GM21367 (cell line): ENCODE measurements at regions not wholly inside any gene's neighbourhood (a gene's known extent, or its start where the extent isn't known, plus 50 kb on each side); places are given as distances from the start of the nearest gene placed in this dataset.
"Not testable (repeated sequence)": the region's sequence is repeated elsewhere in the genome, so short reads cannot be mapped to it uniquely, and the experiment has no call there.

Experiments used
- ATAC-seq: cut with Tn5 transposase; IDR thresholded peaks from one replicate; pipeline ENCODE4 v1.9.1; 2021; ENCODE audit not compliant: unreplicated experiment

DNA sequence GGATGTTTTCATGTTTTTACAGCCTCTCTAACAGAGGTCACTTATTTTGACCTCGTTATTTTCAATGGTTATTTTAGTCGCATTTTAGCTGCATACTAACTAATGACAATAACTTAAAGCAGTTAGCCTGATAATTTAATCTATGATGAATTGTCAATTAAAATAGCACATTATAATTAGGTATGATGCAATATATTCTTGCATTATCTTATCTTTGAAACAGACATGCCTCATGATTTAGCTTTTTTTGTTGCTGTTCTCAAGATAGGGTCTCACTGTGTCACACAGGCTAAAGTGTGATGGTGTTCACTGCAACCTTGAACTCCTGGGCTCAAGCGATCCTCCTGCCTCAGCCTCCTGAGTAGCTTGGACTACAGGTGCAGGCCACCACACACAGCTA is 126.4 kb downstream of the KBTBD2 start:
- ATAC-seq: no peak

DNA sequence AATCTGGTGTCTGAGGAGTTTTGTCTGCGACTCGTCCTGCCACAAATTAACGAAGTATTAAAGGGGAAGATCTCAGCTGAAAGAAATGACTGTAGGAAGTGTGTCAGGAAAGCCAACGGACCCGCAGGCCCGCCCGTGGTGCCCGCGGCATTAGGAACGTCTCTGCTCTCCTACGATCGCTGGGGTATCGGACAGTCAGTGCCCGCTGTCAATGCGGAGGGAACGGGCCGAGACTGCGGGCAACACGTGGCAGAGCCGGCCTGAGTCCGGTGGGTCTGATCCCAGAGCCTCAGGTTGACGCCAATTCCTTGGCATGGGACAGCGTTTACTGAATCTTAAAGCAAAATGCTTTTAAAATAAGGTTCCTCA is 128.7 kb downstream of the KBTBD2 start:
- no peak for ATAC-seq

DNA sequence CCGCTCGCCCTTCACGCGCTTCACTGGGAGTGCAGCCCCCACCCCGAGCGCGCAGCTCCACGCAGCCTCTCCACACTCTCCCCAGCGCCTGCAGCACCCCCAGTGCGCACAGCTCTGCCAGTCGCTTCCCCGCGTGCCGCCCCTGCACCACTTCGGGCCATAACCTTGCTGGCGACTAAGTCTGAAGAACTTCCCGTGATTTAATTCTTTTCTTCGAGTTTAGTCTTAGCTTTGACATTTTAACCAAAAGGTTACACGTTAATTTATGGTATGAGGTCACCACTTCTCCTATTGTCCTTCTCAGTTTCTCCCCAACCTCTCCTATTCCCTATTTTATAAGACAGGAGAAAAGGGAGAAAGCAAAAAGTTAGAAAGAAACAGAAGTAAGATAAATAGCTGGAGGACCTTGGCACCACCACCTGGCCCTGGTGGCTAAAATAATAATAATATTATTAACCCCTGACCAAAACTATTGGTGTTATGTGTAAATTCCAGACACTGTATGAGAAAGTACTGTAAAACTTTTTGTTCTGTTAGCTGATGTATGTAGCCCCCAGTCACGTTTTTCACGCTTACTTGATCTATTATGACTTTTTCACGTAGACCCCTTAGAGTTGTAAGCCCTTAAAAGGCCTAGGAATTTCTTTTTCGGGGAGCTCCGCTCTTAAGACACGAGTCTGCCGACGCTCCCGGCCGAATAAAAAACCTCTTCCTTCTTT is 129.2 kb downstream of the KBTBD2 start:
- ATAC-seq: not testable (repeated sequence)

DNA sequence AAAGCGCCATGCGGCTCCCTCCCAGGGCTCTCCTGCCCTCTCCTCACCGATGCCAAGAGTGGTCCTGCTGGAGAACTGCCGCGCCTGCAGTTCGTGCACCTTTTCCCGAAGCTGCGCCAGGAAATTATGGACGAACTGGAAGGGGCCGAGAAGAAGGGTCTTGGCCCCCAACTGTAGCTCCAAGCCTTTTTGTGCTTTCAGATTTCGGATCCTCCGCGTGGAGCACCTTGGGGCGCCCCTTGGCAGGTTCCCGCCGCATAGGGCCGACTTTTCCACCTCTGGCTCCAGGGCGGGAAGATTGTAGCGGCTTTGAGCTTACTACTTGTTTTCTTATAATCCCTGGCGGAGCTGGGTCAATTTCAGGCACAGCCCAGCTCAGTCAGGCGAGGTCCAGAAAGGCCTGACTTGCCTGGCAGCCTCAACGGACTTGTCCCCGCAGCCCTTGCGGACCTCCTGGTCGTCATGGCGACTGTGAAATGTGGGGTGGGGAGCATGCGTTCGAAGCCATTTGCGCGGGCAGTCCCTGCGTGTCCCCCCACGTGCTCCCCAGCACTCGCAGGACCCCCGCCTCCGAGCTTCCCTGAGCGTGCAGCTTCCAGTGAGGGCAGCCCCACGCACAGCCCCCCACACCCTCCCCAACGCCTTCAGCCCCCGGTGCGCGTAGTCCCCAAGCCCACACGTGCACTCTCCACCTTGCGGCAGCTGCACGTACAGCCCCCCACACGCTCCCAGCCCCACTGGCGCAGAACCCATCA is 129.9 kb downstream of the KBTBD2 start:
- no peak for ATAC-seq

DNA sequence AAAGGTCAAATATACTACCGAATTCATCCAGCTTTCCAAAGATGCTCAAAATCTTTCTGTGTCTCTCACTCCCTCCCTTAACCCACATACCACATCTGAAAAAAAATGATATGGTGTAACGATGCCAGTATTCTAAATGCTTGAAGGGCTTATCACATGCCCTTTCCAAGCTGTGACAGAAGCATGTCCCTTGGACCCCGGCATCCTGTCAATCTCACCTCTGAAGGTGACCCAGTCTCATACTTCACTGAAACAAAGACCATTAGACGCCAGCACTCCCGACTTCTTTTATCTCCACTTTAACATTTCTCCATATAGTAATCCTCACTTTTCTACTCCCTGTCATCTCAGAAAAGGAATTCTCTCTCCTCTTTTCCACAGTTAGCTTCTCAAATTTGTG is 130.8 kb downstream of the KBTBD2 start:
- not testable (repeated sequence) for ATAC-seq

DNA sequence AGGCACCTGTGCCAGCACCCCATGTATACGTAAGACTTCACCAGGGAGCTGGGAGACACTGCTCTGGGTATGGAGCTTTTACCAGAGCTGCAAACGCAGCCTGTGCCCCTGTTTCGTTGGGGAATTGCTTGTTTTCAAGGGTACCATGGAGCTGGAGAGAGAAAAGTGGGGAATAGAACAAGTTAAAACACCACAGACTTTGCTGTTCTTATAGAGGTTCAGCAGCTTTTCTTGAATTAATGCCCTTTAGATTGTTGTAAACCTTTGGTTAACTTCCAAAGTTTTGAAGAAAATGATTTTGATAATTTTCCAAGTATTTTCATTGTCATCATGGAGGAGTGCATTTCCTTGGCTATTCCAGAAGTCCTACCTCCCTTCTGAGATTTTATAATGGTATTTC is 131.7 kb downstream of the KBTBD2 start:
- ATAC-seq: not testable (repeated sequence)

DNA sequence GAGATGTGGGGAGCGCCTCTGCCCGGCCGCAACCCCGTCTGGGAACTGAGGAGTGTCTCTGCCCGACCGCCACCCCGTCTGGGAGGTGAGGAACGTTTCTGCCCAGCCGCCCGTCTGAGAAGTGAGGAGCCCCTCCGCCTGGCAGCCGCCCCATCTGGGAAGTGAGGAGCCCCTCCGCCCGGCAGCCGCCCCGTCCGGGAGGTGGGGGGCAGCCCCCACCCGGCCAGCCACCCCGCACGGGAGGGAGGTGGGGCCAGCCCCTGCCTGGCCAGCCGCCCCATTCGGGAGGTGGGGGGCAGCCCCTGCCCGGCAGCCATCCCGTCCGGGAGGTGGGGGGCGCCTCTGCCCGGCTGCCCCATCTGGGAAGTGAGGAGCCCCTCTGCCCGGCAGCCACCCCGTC is 137.7 kb downstream of the KBTBD2 start:
- not testable (repeated sequence) for ATAC-seq

DNA sequence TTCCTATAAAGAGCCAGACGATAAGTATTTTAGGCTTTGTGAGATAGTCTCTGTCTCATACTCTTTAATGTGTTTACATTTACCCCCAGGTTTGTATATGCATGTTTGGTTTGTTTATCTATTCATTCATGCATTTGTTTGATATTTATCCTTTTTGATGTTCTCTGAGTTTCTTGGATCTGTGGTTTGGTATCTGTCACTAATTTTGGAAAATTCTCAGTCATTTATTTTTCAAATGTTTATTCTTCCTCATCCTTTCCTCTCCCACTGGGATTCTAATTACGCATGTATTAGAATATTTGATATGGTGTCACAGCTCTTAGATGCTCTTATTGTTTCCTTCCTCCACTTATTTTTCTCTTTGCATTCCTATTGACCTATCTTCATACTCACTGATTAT is 143.2 kb downstream of the KBTBD2 start:
- ATAC-seq: not testable (repeated sequence)

DNA sequence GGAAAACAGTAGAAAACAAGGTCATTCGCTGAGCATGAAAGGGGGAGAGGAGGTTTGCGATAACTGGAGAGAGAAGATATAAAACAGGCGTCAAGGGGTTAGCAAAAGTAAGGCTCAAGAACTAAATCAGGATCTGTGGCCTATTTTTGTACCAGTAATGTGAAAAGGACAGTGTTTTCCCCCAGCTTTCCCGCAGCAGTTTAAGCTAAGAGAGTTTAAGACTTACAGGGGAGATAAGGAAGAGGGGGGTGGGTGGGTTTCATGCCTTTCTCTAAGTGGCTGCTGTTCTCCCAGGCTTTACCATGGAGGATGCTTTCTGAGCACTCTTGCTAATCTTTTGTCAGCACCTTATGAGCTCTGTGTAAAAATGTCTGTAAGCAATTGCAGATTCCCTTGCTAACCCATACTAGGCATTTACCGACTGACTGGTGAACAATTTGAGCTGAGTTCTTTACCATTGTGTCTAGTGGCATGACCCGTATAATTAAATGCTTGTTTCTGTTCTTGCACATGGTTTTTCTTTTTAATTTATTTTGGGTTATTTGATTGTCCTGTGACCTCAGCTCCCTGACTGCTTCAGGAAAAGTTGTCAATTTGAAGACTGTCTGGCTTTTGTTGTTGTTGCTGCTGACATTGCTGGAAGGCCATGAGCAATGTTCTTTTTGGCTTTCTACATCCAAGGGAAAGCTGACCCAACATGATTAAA is 144.0 kb downstream of the KBTBD2 start:
- not testable (repeated sequence) for ATAC-seq

DNA sequence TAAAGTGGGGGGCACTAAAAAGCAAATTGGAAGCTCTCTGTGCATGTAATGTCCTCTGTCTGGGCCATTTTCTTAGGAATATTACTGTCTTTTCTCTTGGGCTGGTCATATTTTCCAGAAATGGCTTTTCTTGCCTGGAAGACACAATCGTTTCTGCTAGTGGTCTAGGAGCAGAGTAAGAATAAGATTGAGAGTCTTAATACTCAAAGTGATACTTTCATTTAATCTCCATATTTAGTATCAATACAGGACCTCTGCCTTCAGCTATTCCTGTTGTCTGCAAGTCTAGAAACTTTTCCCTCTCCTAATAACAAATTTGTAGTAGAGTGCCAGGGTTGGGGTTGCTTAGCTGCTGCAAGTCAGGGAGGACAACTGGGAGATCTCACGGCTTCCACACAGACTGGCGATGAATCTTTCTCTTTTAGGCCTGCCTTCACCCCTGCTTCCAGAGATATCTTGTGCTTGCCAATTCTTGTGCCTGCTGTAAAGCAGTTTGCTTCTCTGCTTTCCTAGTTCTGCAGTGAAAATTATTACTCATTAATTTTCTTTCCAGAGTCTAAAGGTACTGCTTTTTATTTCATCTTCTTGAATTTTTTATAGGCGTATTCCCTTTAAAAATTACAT is 149.6 kb downstream of the KBTBD2 start:
- not testable (repeated sequence) for ATAC-seq

DNA sequence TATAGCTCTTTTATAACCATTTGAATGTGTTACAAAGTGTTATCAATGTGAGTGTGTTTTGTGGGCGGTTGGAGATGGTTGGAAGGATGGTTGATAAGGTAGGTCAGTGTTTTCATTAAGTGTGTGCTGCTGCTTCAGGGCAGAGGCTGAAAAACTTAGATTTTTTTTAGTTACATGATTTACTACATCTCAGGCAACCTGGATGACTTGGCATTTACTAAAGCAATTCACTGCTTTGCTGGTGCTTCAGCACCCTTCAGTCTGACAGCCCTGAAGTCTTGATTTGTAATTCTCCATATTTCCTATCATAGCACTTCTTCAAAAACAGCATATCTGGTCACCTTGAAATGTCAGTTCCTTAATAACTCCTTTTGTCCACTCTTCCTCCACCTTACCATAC is 151.8 kb downstream of the KBTBD2 start:
- ATAC-seq: not testable (repeated sequence)

DNA sequence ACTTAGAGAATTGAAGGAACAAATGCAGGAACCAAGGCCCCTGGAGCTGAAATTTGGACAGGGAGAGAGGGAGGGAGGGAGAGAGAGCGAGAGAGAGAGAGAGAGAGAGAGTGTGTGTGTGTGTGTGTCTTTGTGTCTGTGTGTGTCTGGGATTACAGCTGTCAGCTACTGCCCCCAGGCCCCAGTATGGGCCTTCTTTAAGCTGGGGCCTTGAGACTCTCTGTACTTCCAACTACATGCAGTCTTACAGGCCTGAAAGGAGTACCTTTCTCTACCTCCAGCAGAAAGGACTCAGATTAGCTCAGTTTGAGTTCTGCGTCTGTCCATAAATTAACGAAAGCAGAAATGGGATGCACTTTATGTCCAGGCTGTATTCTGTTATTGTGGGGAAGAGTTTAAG is 153.2 kb downstream of the KBTBD2 start:
- ATAC-seq: not testable (repeated sequence)

DNA sequence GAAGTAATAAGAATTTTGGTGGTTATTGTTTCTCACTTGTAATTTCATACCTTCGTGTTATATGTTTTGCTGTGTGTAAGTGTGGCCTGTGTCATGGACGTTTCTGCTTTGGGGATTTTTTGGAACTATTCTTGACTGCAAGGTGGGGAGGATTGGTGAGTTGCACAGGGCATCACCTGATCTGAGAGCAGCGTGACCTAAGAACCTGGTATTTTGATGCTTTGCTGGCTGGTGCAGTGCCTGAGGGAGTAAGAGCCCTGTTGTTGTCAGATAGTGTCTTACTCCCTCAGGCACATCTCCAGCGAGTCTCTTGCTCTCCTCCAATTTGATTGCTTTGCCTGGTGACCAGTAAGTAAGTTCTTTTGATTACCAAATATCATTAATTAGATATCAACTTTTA is 158.8 kb downstream of the KBTBD2 start:
- ATAC-seq: not testable (repeated sequence)

DNA sequence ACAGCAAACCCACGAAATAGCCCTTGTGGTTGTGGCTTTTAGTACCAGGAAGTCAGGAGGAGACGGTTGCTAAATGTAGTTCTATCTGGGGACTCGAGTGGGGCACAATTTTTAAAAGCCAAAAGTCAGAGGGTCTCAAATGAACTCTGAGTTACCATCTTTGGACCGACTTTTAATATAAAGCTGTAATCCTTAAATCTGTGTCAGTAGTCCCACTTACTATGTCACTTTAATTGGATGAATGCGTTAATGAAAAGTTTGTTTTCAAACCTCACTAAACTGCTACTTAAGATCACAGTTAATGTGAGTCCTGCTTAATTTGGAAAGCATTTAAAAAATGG is 162.3 kb downstream of the KBTBD2 start:
- not testable (repeated sequence) for ATAC-seq

DNA sequence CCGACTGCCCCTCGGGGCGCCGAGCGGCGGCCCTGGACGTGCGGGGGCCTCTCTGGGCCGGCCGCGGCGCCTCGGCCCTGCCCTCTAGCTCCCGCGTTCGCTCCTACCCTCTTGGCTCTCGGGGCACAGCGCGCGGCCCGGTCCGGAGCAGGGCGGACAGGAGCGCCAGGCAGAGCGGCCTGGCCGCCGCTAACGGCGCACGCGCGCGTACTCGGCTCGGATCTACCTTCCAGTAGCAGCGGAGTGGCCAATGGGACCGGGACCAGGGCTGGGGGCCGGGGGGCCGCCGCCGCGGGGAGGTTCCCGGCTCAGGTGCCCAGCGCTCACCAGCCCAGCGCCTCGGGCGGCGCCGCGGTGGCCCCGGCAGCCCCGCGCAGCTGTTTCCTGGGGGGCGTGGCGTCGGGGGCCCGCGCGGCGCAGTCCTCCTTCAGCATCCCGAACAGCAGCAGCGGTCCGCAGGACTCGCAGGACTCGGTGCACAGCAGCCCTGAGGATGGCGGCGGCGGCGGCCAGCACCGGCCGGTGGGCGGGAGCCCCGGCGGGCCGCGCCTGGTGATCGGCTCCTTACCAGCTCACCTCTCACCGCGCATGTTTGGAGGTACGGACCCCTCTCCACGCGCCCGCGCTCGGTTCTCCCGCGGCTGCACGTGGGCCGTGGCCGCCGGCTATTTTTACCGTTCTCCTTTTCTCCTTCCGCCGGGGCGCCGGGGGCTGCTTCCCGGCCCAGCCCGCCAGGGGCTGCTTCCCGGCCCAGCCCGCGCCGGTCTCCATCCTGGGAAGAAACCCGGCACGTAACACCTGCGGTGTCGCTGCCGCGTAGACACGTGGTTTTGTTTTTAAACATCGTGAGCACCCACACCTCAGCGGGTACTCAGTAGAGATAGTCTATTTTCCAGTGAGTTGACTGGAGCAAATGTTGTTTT is 162.9 kb downstream of the KBTBD2 start:
- ATAC-seq: peak; percentile 63

DNA sequence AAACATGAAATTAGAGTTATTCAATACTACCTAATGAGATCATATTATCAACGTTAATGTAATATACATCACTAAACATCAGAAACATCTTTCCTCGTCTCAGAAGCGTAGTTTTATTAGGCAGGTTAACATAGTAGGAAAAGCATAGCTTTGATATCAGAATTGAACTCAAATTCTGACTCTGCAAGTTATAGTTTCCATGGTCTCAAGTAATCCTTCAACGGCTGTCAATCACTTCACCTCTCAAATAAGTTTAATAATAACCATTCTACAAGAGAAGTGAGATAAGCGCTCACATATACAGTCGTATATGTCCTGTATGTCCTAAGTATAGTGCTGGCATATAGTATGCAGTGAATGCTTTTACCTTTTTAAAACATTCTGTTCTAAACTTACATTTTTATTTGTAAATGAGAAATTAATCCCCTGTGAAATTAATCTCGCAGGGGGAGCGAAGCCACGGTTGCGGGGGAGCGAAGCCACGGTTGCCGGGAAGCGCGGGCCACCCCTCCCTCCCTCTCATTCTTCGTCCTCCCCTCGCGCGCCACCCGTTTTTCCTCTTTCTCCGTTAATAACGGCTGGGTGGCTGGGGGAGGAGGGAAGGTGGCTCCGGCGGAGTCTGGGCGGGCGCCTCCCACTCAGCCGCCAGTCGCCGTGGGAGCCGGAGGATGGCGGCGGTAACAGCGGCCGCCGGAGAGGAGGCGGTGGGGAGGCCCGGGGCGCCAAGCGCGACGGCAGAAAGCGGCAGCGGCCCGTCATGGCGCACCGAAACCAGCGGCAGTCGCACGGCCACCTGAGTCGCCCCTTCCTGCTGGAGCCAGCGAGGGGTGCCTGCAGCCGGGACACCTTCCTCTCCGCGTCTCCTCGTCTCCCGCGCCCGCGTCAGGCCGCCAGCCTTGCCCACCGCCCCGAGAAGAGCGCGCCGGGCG is 163.8 kb downstream of the KBTBD2 start:
- ATAC-seq: peak; percentile 58

DNA sequence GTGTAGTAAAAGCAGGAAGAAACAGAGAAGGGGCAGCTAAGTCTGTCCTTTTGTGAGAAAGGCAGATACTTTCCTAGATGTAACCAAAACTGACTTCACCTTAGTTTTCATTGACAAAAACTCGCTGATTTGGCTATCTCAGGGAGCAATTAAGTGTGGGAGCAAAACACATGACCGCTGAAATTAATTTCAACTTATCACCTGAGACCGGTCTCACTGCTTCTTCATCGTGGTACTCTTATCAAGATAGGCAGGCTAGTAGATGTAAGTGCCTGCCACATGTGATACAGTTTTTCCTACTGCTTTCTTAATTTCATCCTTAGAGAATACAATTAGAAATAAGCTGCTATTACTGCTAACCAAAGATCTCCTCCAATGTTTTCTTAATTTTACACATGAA is 168.7 kb downstream of the KBTBD2 start:
- not testable (repeated sequence) for ATAC-seq

DNA sequence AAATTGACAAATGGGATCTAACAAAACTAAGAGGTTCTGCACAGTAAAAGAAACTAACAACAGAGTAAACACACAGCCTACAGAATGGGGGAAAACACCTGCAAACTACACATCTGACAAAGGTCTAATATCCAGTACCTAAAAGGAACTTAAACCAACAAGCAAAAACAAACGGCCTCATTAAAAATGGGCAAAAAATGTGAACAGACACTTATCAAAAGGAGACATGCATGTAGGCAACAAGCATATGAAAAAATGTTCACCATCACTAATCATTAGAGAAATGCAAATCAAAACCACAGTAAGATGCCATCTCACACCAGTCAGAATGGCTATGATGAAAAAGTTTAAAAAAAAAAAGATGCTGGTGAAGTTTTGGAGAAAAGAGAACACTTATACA is 197.4 kb downstream of the KBTBD2 start:
- no peak for ATAC-seq
